Breast epithelium (tissue), 3 donors: ENCODE measurements at regions not wholly inside any gene's neighbourhood (a gene's known extent, or its start where the extent isn't known, plus 50 kb on each side); places are given as distances from the start of the nearest gene placed in this dataset.

Experiments used
- CTCF ChIP-seq, 3 donors: fragments of 450-650 bp; IDR thresholded peaks; one replicate each; pipeline ENCODE4 v1.5.1; 2016 to 2017; ENCODE audit warnings: antibody characterized with exemption in 3 of 3, mild to moderate bottlenecking in 3 of 3, moderate library complexity in 3 of 3
- POLR2A ChIP-seq: fragments of 450-650 bp; IDR thresholded peaks from one replicate; pipeline ENCODE4 v1.6.1; 2016; ENCODE audit warnings: antibody characterized with exemption, mild to moderate bottlenecking, moderate library complexity

- TF ChIP-seq CTCF (IDR thresholded peaks at IDR 0.05) = no peak
- TF ChIP-seq POLR2A = no peak
Measured at GRCh38 chr19:31961667-31962066, 383.7 kb upstream of the ZNF507 start.
